NCI-H510A (cell line): ENCODE measurements at regions not wholly inside any gene's neighbourhood (a gene's known extent, or its start where the extent isn't known, plus 50 kb on each side); places are given as distances from the start of the nearest gene placed in this dataset.
"Not testable (repeated sequence)": the region's sequence is repeated elsewhere in the genome, so short reads cannot be mapped to it uniquely, and the experiment has no call there.

Source experiments
- DNase-seq: peaks from one replicate; lab custom pipeline; 2025; lab: John Stamatoyannopoulos, UW

- DNase-seq = no peak
Measured at GRCh38 chr4:187069398-187069797, 345.7 kb upstream of the FAT1 start.

- no peak for DNase-seq
Measured at GRCh38 chr4:187070158-187070557, 346.5 kb upstream of the FAT1 start.

- DNase-seq = no peak
Measured at GRCh38 chr4:187070740-187071139, 347.1 kb upstream of the FAT1 start.

- no peak for DNase-seq
Measured at GRCh38 chr4:187071946-187072600, 348.4 kb upstream of the FAT1 start.

GRCh38 chr4:187073820-187074219 is 350.2 kb upstream of the FAT1 start:
- DNase-seq = no peak

- DNase-seq = no peak
Measured at GRCh38 chr4:187075514-187075913, 351.9 kb upstream of the FAT1 start.

GRCh38 chr4:187077744-187078401 is 354.2 kb upstream of the FAT1 start:
- DNase-seq = no peak

- DNase-seq = no peak
Measured at GRCh38 chr4:187084701-187085100, 361.0 kb upstream of the FAT1 start.

GRCh38 chr4:187085339-187085738 is 361.7 kb upstream of the FAT1 start:
- DNase-seq = no peak

GRCh38 chr4:187086151-187086550 is 362.5 kb upstream of the FAT1 start:
- no peak for DNase-seq

- no peak for DNase-seq
Measured at GRCh38 chr4:187088070-187088799, 364.6 kb upstream of the FAT1 start.

- no peak for DNase-seq
Measured at GRCh38 chr4:187090401-187090800, 366.7 kb upstream of the FAT1 start.

- DNase-seq = not testable (repeated sequence)
Measured at GRCh38 chr4:187090832-187091231, 367.2 kb upstream of the FAT1 start.

- no peak for DNase-seq
Measured at GRCh38 chr4:187094144-187094543, 370.5 kb upstream of the FAT1 start.

GRCh38 chr4:187098429-187098828 is 374.8 kb upstream of the FAT1 start:
- no peak for DNase-seq

- no peak for DNase-seq
Measured at GRCh38 chr4:187103351-187103750, 379.7 kb upstream of the FAT1 start.

GRCh38 chr4:187108845-187109244 is 385.2 kb upstream of the FAT1 start:
- no peak for DNase-seq

- no peak for DNase-seq
Measured at GRCh38 chr4:187109636-187110035, 386.0 kb upstream of the FAT1 start.

GRCh38 chr4:187118166-187118565 is 394.5 kb upstream of the FAT1 start:
- DNase-seq = no peak

GRCh38 chr4:187118602-187119120 is 395.0 kb upstream of the FAT1 start:
- DNase-seq = no peak

- no peak for DNase-seq
Measured at GRCh38 chr4:187124331-187124730, 400.7 kb upstream of the FAT1 start.

- DNase-seq = no peak
Measured at GRCh38 chr4:187125062-187125461, 401.4 kb upstream of the FAT1 start.

- no peak for DNase-seq
Measured at GRCh38 chr4:187127456-187127855, 403.8 kb upstream of the FAT1 start.
